ENCODE measurements at regions not wholly inside any gene's neighbourhood (a gene's known extent, or its start where the extent isn't known, plus 50 kb on each side); places are given as distances from the start of the nearest gene placed in this dataset.

GRCh38 chr13:39909634-39910033, 254.2 kb downstream of the COG6 start:
- H3K4me1 Mint-ChIP-seq: no peaks in the 10 kb centered on the region
- TF ChIP-seq GRHL2 (CRISPR knock-in tag; IDR thresholded peaks at IDR 0.05; ENCODE audit: insufficient replicate concordance, severe bottlenecking): no peak
- no peaks in the 10 kb centered on the region for H3K27me3 Mint-ChIP-seq (ENCODE audit: low read depth)
- peaks cover 9% of the 10 kb centered on the region for H3K9me3 Mint-ChIP-seq
- no peaks in the 10 kb centered on the region for H3K36me3 Mint-ChIP-seq
- ATAC-seq (no peak), DNase-seq (ENCODE audit: low spot score) (no peak)
- H3K27ac Mint-ChIP-seq: no peak overlapping the region
- no peak overlapping the region for H3K4me3 Mint-ChIP-seq
- POLR2A ChIA-PET: no interaction called here
- CTCF ChIA-PET: no interaction called here

GRCh38 chr13:39910041-39910440, 254.6 kb downstream of the COG6 start:
- CTCF ChIA-PET: no interaction called here
- Mint-ChIP-seq H3K36me3 (no peaks in the 10 kb centered on the region), H3K4me3 (no peak overlapping the region), H3K27me3 (ENCODE audit: low read depth) (no peaks in the 10 kb centered on the region), H3K9me3 (peaks cover 8% of the 10 kb centered on the region), H3K27ac (no peak overlapping the region), H3K4me1 (no peaks in the 10 kb centered on the region)
- DNase-seq (ENCODE audit: low spot score) (no peak), ATAC-seq (no peak)
- TF ChIP-seq IRF2 (CRISPR knock-in tag; IDR thresholded peaks at IDR 0.05; ENCODE audit: borderline replicate concordance, low read depth): no peak
- TF ChIP-seq RORB (CRISPR knock-in tag; IDR thresholded peaks at IDR 0.05): no peak
- TF ChIP-seq IRF1 (CRISPR knock-in tag; IDR thresholded peaks at IDR 0.05): no peak
- TF ChIP-seq FOXJ3 (CRISPR knock-in tag; IDR thresholded peaks at IDR 0.05; ENCODE audit: borderline replicate concordance): no peak
- no peak for TF ChIP-seq NFE2L1 (CRISPR knock-in tag; IDR thresholded peaks at IDR 0.05)
- no peak for TF ChIP-seq ZNF416 (CRISPR knock-in tag; IDR thresholded peaks at IDR 0.05)
- TF ChIP-seq SOX15 (CRISPR knock-in tag; IDR thresholded peaks at IDR 0.05): no peak
- no peak for TF ChIP-seq ZNF138 (CRISPR knock-in tag; conservative IDR thresholded peaks at IDR 0.05)
- no peak for TF ChIP-seq OVOL2 (CRISPR knock-in tag; IDR thresholded peaks at IDR 0.05; ENCODE audit: borderline replicate concordance)
- TF ChIP-seq KAT7 (CRISPR knock-in tag; IDR thresholded peaks at IDR 0.05; ENCODE audit: borderline replicate concordance): no peak
- POLR2A ChIA-PET: no interaction called here

GRCh38 chr13:39910833-39911232, 255.4 kb downstream of the COG6 start:
- POLR2A ChIA-PET: no interaction called here
- DNase-seq (ENCODE audit: low spot score) (no peak), ATAC-seq (no peak)
- H3K36me3 Mint-ChIP-seq: no peaks in the 10 kb centered on the region
- H3K27me3 Mint-ChIP-seq (ENCODE audit: low read depth): no peaks in the 10 kb centered on the region
- 0 out of 2 replicates have a peak, but pooled peaks cover 1% of the 10 kb centered on the region for H3K9me3 Mint-ChIP-seq
- H3K4me3 Mint-ChIP-seq: no peak overlapping the region
- no peak for TF ChIP-seq ZNF532 (CRISPR knock-in tag; IDR thresholded peaks at IDR 0.05; ENCODE audit: borderline replicate concordance)
- no peak for TF ChIP-seq NR2C2 (CRISPR knock-in tag; IDR thresholded peaks at IDR 0.05)
- TF ChIP-seq RORB (CRISPR knock-in tag; IDR thresholded peaks at IDR 0.05): no peak
- TF ChIP-seq FOXP1 (CRISPR knock-in tag; IDR thresholded peaks at IDR 0.05; ENCODE audit: borderline replicate concordance): no peak
- no peak for TF ChIP-seq TP53 (CRISPR knock-in tag; IDR thresholded peaks at IDR 0.05)
- TF ChIP-seq SMAD4 (CRISPR knock-in tag; IDR thresholded peaks at IDR 0.05): no peak
- TF ChIP-seq ATF1 (CRISPR knock-in tag; IDR thresholded peaks at IDR 0.05): no peak
- no peak for TF ChIP-seq ZNF423 (CRISPR knock-in tag; IDR thresholded peaks at IDR 0.05)
- TF ChIP-seq ZNF317 (CRISPR knock-in tag; IDR thresholded peaks at IDR 0.05; ENCODE audit: borderline replicate concordance, low read depth): no peak
- TF ChIP-seq SOX15 (CRISPR knock-in tag; IDR thresholded peaks at IDR 0.05): no peak
- TF ChIP-seq PREB (CRISPR knock-in tag; IDR thresholded peaks at IDR 0.05; ENCODE audit: borderline replicate concordance): no peak
- no peaks in the 10 kb centered on the region for H3K4me1 Mint-ChIP-seq
- no peak overlapping the region for H3K27ac Mint-ChIP-seq
- CTCF ChIA-PET: interaction anchor here (0.7 kb wide), 1 partner anchor 1052 kb away, joined by 3 read pairs; no protein-coding TSS in a partner anchor
